BJ (cell line): ENCODE measurements at regions not wholly inside any gene's neighbourhood (a gene's known extent, or its start where the extent isn't known, plus 50 kb on each side); places are given as distances from the start of the nearest gene placed in this dataset.

ENCODE experiments used
- CTCF ChIA-PET: fragments of 350-600 bp; formaldehyde crosslinking; extraction: SDS; loops from one replicate; lab custom pipeline; 2021; ENCODE audit warnings: antibody characterized with exemption, inconsistent platforms; lab: Yijun Ruan, JAX
- POLR2A ChIA-PET: fragments of 300-600 bp; sonication (Branson Sonifier 250); formaldehyde crosslinking; extraction: SDS; loops from one replicate; lab custom pipeline; 2021; ENCODE audit warnings: antibody characterized with exemption; lab: Charles Lee
- DNase-seq: peaks from one replicate; pipeline ENCODE4 v3.0.0-alpha.2; 2011; ENCODE audit warnings: low read depth
- H3K27me3 ChIP-seq: 2 replicates; pipeline ENCODE4 v1.6.0; 2011; ENCODE audit warnings: low read length; ENCODE audit not compliant: control insufficient read depth, insufficient read depth
- H3K36me3 ChIP-seq: 2 replicates; pipeline ENCODE4 v1.5.1; 2011; ENCODE audit warnings: low read length; ENCODE audit not compliant: control insufficient read depth, insufficient read depth
- H3K4me3 ChIP-seq: 2 replicates; pipeline ENCODE4 v1.5.1; 2011; ENCODE audit warnings: low read depth, mild to moderate bottlenecking, control low read depth, low read length
- CTCF ChIP-seq: IDR thresholded peaks from 2 replicates; pipeline ENCODE4 v1.5.1; 2011; ENCODE audit warnings: low read depth, mild to moderate bottlenecking, control low read depth, inconsistent platforms, low read length, moderate library complexity; ENCODE audit not compliant: insufficient read depth

- CTCF ChIA-PET: no interaction called here
- POLR2A ChIA-PET: no interaction called here
- no peak overlapping the region for H3K4me3 ChIP-seq
- DNase-seq: no peak
- no peaks in the 10 kb centered on the region for H3K27me3 ChIP-seq
- no peaks in the 10 kb centered on the region for H3K36me3 ChIP-seq
- TF ChIP-seq CTCF: no peak
These were observed 86.8 kb upstream of the GJB5 start for GRCh38 chr1:34668063-34668462.

GRCh38 chr1:34670982-34671381 is 83.9 kb upstream of the GJB5 start:
- TF ChIP-seq CTCF: no peak
- H3K4me3 ChIP-seq: no peak overlapping the region
- ChIA-PET POLR2A (no interaction called here), CTCF (no interaction called here)
- H3K36me3 ChIP-seq: no peaks in the 10 kb centered on the region
- no peak for DNase-seq
- H3K27me3 ChIP-seq: no peaks in the 10 kb centered on the region

DNA sequence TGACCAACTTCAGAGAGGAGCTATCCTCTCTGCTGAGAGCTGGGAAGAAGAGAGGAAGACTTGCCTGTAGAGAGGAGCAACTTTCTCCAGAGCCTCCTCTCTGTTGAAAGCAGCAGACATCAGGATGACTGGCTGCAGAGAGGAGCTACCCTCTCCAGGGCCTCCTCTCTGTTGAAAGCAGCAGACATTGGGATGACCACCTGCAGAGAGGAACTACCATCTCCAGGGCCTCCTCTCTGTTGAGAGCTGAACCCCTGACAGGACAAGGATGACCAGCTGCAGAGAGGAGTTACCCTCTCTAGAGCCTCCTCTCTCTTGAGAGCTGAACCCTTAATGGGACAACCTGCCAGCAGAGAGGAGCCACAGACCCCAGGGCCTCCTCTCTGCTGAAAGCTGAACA is 83.0 kb upstream of the GJB5 start:
- POLR2A ChIA-PET: no interaction called here
- no peak overlapping the region for H3K4me3 ChIP-seq
- H3K36me3 ChIP-seq: no peaks in the 10 kb centered on the region
- no peak for DNase-seq
- no peak for TF ChIP-seq CTCF
- H3K27me3 ChIP-seq: no peaks in the 10 kb centered on the region
- CTCF ChIA-PET: interaction anchor here (0.5 kb wide), 1 partner anchor 9 kb away, joined by 3 read pairs; no protein-coding TSS in a partner anchor

DNA sequence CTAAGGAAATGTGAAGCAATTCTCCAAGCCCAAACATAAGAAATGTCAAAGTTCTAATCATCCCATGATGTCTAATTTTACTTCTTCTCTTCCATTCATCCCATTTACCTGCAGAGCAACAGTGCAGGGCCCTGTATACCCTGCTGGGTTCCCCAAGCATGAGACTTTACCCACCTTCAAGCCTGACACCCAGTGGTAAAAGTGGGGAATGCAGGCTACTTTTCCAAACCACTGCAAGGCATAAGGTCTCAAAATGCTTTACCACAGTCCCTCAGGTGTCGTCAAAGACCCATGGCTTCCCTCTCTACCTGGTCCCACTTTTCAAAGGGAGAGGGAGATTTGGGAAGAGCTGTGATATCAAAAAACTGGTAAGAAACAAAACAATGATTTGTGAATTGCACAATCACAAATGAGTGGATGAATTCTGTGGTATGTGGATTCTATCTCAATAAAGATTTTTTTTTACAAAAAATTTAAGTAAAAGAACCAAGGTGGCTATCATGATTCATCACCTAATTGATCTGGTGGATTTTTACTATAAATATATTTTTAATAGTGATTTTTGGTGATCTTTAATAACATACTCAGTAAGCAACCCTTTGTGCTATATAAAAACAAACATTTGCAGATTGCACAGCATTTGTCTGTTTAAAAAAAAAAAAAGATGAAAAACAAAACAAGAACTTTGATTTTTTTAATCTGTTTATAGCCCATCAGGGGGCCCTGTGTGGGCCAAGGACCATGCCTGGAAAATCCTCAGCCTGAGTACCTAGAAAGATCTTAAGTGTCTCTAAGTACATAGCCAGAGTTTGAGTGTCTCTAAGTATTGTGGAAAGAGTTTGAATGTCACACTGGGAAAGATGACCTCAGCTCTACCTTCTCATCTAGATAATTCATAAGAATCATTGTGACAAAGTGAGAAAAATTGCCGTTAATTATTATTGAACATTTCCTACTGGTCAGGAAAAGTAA is 73.1 kb upstream of the GJB5 start:
- CTCF ChIA-PET: interaction anchor here (0.6 to 1.5 kb wide), 5 partner anchors 9 to 53 kb away, joined by 3 to 6 read pairs (median 3); no protein-coding TSS in a partner anchor
- POLR2A ChIA-PET: no interaction called here
- no peak for DNase-seq
- peak; percentile 85 for TF ChIP-seq CTCF
- H3K36me3 ChIP-seq: no peaks in the 10 kb centered on the region
- H3K27me3 ChIP-seq: no peaks in the 10 kb centered on the region
- H3K4me3 ChIP-seq: no peak overlapping the region

DNA sequence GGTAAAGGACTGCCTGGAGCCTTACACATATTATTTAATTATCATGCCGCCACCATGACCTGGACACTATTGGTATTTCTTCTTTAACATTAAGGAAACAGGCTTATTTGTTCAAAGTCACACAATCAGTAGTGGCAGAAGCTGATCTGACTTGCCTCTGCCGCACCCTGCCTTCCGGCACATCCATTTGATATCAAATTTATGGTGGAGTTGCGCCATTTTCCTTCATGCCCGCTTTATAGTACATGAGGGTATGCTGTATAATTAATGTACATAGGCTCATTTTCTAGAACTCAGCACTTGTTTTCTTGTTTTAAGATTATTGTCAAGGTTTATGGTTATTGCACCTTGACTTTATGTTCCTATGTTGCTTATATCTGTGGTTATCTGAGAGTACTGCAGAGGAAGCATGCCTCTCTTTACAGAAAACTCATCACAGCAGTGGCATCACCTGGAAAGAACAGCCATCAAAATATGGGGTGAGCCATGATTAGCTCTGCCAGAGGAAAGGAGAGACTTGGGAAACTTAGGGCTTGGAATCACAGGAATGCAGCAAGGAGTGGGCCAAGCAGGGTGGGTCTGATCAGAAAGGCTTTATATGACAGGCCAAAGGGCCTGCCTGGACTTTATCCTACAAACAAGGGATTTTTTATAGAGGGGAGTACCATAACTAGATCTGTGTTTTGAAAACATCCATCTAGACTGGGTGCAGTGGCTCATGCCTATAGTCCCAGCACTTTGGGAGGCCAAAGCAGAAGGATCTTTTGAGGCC is 72.2 kb upstream of the GJB5 start:
- Histone ChIP-seq H3K4me3 (no peak overlapping the region), H3K27me3 (no peaks in the 10 kb centered on the region), H3K36me3 (no peaks in the 10 kb centered on the region)
- CTCF ChIA-PET: interaction anchor here (1.1 to 1.5 kb wide), 4 partner anchors 9 to 1028 kb away, joined by 3 to 6 read pairs (median 4); no protein-coding TSS in a partner anchor
- no peak for DNase-seq
- TF ChIP-seq CTCF: no peak
- POLR2A ChIA-PET: no interaction called here
